Caco-2 (cell line): ENCODE measurements at regions not wholly inside any gene's neighbourhood (a gene's known extent, or its start where the extent isn't known, plus 50 kb on each side); places are given as distances from the start of the nearest gene placed in this dataset.

Experiments used
- BruUV-seq: library from RNA; stranded (reverse); fragments of 400-500 nt; replicated peaks from 2 replicates; lab custom pipeline; 2021; lab: Mats Ljungman, UMichigan
- CTCF ChIA-PET: fragments of 300-600 bp; sonication (Branson Sonifier 250); formaldehyde crosslinking; loops from one replicate; lab custom pipeline; 2022; ENCODE audit warnings: antibody characterized with exemption; lab: Charles Lee
- POLR2A ChIA-PET: fragments of 300-600 bp; sonication (Branson Sonifier 250); formaldehyde crosslinking; loops from one replicate; lab custom pipeline; 2022; ENCODE audit warnings: antibody characterized with exemption; lab: Charles Lee
- DNase-seq, 2 experiments: peaks; one replicate each; pipeline versions ENCODE4 v3.0.0 to v3.0.0-alpha.2; 2020 to 2022
- H3K27me3 ChIP-seq: replicated peaks from 2 replicates; pipeline ENCODE4 v1.6.0; 2011; ENCODE audit warnings: low read length; ENCODE audit not compliant: control insufficient read depth, insufficient read depth
- H3K36me3 ChIP-seq: 2 replicates; pipeline ENCODE4 v1.5.1; 2011; ENCODE audit warnings: low read length; ENCODE audit not compliant: control insufficient read depth, insufficient read depth
- H3K4me1 ChIP-seq: fragments of 250-450 bp; sonication (Bioruptor Pico); 2 replicates; pipeline ENCODE4 v1.5.1; 2020; ENCODE audit warnings: mild to moderate bottlenecking
- H3K4me3 ChIP-seq: 2 replicates; pipeline ENCODE4 v1.5.1; 2011; ENCODE audit warnings: low read depth, mild to moderate bottlenecking, control low read depth, low read length
- H3K9me3 ChIP-seq: fragments of 250-450 bp; sonication (Bioruptor Pico); 2 replicates; pipeline ENCODE4 v1.5.1; 2020; ENCODE audit warnings: mild to moderate bottlenecking, moderate library complexity
- H3K27ac Mint-ChIP-seq: one replicate; pipeline ENCODE4 v1.8.0; 2022; ENCODE audit warnings: mixed read lengths; ENCODE audit not compliant: unreplicated experiment
- H3K27me3 Mint-ChIP-seq: one replicate; pipeline ENCODE4 v1.8.0; 2022; ENCODE audit warnings: mixed read lengths; ENCODE audit not compliant: insufficient read depth, unreplicated experiment
- H3K36me3 Mint-ChIP-seq: one replicate; pipeline ENCODE4 v1.8.0; 2022; ENCODE audit warnings: mild to moderate bottlenecking, mixed read lengths; ENCODE audit not compliant: insufficient read depth, unreplicated experiment
- H3K4me1 Mint-ChIP-seq: one replicate; pipeline ENCODE4 v1.8.0; 2022; ENCODE audit warnings: low read depth, mixed read lengths; ENCODE audit not compliant: unreplicated experiment
- H3K4me3 Mint-ChIP-seq: one replicate; pipeline ENCODE4 v1.8.0; 2022; ENCODE audit warnings: mild to moderate bottlenecking, moderate library complexity, mixed read lengths; ENCODE audit not compliant: unreplicated experiment
- H3K9me3 Mint-ChIP-seq: one replicate; pipeline ENCODE4 v1.8.0; 2022; ENCODE audit warnings: mixed read lengths; ENCODE audit not compliant: unreplicated experiment
- intact Hi-C: fragments of 100-400 bp; cut with micrococcal nuclease; formaldehyde crosslinking; loops from one replicate; pipeline ENCODE4 v1.10.0; 2022; ENCODE audit not compliant: unreplicated experiment
- TF ChIP-seq, protein P1 (sequence below), 2 experiments: fragments of 200-600 bp in 1 of 2; IDR thresholded peaks; 1 replicate in 1 of 2; 2 replicates in 1 of 2; pipeline versions ENCODE4 v1.5.1 to v1.8.0; 2011 to 2022; ENCODE audit warnings: antibody characterized with exemption in 1 of 2, control low read depth in 1 of 2, inconsistent platforms in 1 of 2, low read depth in 1 of 2, low read length in 1 of 2, mild to moderate bottlenecking in 1 of 2, moderate library complexity in 1 of 2; ENCODE audit not compliant: insufficient read depth in 1 of 2, severe bottlenecking in 1 of 2, unreplicated experiment in 1 of 2

DNA sequence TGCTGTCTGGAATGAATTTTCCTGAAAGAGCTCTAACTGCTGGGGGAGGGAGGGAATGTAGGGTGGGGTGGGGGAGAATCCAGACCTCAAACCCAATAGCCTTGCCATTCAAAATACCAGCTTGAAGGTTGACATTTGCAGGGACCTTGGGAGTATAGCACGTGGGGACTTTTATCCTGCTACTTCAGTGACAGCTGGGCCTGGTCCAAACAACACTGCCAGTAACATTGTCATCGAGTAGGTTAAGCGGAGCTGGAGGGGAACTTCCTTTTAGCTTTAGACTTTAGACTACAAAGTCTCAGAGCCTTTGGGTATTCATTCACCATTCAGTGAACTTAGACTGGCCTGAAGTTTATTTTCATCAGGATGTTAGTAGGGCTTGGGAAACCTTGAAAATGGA is 248.7 kb downstream of the MEIS1 start:
- Mint-ChIP-seq H3K27me3 (peaks cover 5% of the 10 kb centered on the region), H3K4me3 (no peak overlapping the region), H3K27ac (no peak overlapping the region), H3K9me3 (no peaks in the 10 kb centered on the region), H3K4me1 (peaks cover 7% of the 10 kb centered on the region), H3K36me3 (no peaks in the 10 kb centered on the region)
- TF ChIP-seq, protein P1, sequence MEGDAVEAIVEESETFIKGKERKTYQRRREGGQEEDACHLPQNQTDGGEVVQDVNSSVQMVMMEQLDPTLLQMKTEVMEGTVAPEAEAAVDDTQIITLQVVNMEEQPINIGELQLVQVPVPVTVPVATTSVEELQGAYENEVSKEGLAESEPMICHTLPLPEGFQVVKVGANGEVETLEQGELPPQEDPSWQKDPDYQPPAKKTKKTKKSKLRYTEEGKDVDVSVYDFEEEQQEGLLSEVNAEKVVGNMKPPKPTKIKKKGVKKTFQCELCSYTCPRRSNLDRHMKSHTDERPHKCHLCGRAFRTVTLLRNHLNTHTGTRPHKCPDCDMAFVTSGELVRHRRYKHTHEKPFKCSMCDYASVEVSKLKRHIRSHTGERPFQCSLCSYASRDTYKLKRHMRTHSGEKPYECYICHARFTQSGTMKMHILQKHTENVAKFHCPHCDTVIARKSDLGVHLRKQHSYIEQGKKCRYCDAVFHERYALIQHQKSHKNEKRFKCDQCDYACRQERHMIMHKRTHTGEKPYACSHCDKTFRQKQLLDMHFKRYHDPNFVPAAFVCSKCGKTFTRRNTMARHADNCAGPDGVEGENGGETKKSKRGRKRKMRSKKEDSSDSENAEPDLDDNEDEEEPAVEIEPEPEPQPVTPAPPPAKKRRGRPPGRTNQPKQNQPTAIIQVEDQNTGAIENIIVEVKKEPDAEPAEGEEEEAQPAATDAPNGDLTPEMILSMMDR (IDR thresholded peaks at IDR 0.05; ENCODE audit: insufficient read depth in 1 of 2, low read depth in 1 of 2, low read length in 1 of 2, severe bottlenecking in 1 of 2, unreplicated experiment in 1 of 2), result no peak
- H3K36me3 ChIP-seq, result no peaks in the 10 kb centered on the region
- H3K9me3 ChIP-seq, result no peaks in the 10 kb centered on the region
- H3K4me1 ChIP-seq, result no peaks in the 10 kb centered on the region
- POLR2A ChIA-PET, result no interaction called here
- no peak overlapping the region for H3K4me3 ChIP-seq
- BruUV-seq, result no TSS peak
- no peaks in the 10 kb centered on the region; the same call in 1 of the 2 replicates for H3K27me3 ChIP-seq
- DNase-seq, result no peak
- CTCF ChIA-PET, result no interaction called here
- intact Hi-C loops, result no loop called here

DNA sequence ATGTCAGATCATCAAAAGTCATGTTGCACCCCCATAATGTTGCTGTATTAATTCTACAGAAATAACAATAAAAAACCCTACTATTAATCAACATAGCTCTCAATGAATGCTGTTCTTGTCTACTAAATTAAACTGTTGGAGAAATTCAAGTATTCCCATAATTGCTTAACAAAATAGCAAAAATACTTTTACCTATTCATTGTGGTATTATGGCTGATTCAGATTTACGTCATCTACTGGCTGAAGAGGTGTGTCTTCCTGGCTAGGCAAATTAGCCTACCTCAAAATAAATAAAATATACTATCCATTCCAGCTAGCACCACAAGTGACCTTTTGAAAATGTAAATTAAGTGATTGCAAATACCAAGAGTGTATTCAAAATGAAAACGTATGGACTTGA is 249.4 kb downstream of the MEIS1 start:
- TF ChIP-seq, protein P1 (IDR thresholded peaks at IDR 0.05; ENCODE audit: insufficient read depth in 1 of 2, low read depth in 1 of 2, low read length in 1 of 2, severe bottlenecking in 1 of 2, unreplicated experiment in 1 of 2), result no peak
- Histone ChIP-seq H3K36me3 (no peaks in the 10 kb centered on the region), H3K4me3 (no peak overlapping the region), H3K27me3 (no peaks in the 10 kb centered on the region; the same call in 1 of the 2 replicates), H3K9me3 (no peaks in the 10 kb centered on the region), H3K4me1 (no peaks in the 10 kb centered on the region)
- Mint-ChIP-seq H3K27me3 (peaks cover 2% of the 10 kb centered on the region), H3K27ac (no peak overlapping the region), H3K4me3 (no peak overlapping the region), H3K36me3 (no peaks in the 10 kb centered on the region), H3K9me3 (no peaks in the 10 kb centered on the region), H3K4me1 (peaks cover 7% of the 10 kb centered on the region)
- ChIA-PET POLR2A (no interaction called here), CTCF (no interaction called here)
- intact Hi-C loops, result no loop called here
- no TSS peak for BruUV-seq
- DNase-seq, result no peak

DNA sequence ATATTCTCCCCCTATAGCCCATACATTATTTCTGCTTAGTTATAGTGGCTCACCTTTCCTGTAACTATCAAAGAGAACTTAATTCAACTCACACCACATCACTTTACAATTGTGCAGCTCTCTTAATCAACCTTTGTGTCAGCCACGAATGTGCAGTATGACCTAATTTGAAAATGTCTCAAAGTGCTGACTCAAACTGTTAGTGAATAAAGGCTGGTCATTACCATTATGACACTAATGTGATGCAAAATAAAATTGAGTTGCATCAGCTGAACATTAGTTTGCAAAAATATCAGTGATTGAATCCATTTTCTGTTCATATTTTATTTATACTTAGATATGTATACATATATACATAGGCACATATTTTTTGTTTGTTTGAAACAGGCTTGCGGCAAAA is 251.8 kb downstream of the MEIS1 start:
- H3K27me3 ChIP-seq, result no peaks in the 10 kb centered on the region; the same call in 1 of the 2 replicates
- intact Hi-C loops, result no loop called here
- no TSS peak for BruUV-seq
- TF ChIP-seq, protein P1 (IDR thresholded peaks at IDR 0.05; ENCODE audit: insufficient read depth in 1 of 2, low read depth in 1 of 2, low read length in 1 of 2, severe bottlenecking in 1 of 2, unreplicated experiment in 1 of 2), result no peak
- H3K4me3 ChIP-seq, result no peak overlapping the region
- H3K27me3 Mint-ChIP-seq, result peaks cover 2% of the 10 kb centered on the region
- POLR2A ChIA-PET, result no interaction called here
- DNase-seq, result no peak
- peaks cover 7% of the 10 kb centered on the region for H3K4me1 Mint-ChIP-seq
- H3K9me3 ChIP-seq, result no peaks in the 10 kb centered on the region
- CTCF ChIA-PET, result no interaction called here
- no peak overlapping the region for H3K4me3 Mint-ChIP-seq
- H3K36me3 Mint-ChIP-seq, result no peaks in the 10 kb centered on the region
- no peaks in the 10 kb centered on the region for H3K4me1 ChIP-seq
- no peaks in the 10 kb centered on the region for H3K9me3 Mint-ChIP-seq
- H3K36me3 ChIP-seq, result no peaks in the 10 kb centered on the region
- no peak overlapping the region for H3K27ac Mint-ChIP-seq
